ENCODE measurements at regions not wholly inside any gene's neighbourhood (a gene's known extent, or its start where the extent isn't known, plus 50 kb on each side); places are given as distances from the start of the nearest gene placed in this dataset.

DNA sequence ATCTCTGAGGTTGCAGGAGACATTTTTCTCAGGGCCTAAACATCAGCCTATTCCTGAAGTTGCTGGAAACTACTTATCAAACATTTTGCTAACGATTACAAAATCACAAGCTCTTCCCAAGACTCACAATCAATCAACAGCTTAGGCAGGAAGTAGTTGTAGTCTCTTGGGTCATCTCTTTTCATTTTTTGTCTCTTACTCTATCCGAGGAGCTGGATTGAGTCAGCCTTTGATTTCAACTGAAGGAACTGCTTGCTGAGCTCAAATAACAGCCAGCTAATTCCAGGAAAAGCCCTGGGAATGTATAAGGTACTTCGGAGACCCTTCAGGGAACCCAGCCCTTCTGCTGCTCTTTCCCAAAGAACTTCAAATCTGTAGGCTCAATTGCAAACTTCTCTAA is 398.9 kb downstream of the PLK2 start:
- TF ChIP-seq, protein P1, sequence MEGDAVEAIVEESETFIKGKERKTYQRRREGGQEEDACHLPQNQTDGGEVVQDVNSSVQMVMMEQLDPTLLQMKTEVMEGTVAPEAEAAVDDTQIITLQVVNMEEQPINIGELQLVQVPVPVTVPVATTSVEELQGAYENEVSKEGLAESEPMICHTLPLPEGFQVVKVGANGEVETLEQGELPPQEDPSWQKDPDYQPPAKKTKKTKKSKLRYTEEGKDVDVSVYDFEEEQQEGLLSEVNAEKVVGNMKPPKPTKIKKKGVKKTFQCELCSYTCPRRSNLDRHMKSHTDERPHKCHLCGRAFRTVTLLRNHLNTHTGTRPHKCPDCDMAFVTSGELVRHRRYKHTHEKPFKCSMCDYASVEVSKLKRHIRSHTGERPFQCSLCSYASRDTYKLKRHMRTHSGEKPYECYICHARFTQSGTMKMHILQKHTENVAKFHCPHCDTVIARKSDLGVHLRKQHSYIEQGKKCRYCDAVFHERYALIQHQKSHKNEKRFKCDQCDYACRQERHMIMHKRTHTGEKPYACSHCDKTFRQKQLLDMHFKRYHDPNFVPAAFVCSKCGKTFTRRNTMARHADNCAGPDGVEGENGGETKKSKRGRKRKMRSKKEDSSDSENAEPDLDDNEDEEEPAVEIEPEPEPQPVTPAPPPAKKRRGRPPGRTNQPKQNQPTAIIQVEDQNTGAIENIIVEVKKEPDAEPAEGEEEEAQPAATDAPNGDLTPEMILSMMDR (IDR thresholded peaks at IDR 0.05; ENCODE audit: low read length) = no peak
- no peak for TF ChIP-seq EZH2 (optimal IDR thresholded peaks at IDR 0.05; ENCODE audit: low read depth, low read length)
- TF ChIP-seq EZH2phosphoT487 (IDR thresholded peaks at IDR 0.05; ENCODE audit: low read length) = no peak

Data from MM.1S (cell line).